ENCODE measurements at regions not wholly inside any gene's neighbourhood (a gene's known extent, or its start where the extent isn't known, plus 50 kb on each side); places are given as distances from the start of the nearest gene placed in this dataset.

DNA sequence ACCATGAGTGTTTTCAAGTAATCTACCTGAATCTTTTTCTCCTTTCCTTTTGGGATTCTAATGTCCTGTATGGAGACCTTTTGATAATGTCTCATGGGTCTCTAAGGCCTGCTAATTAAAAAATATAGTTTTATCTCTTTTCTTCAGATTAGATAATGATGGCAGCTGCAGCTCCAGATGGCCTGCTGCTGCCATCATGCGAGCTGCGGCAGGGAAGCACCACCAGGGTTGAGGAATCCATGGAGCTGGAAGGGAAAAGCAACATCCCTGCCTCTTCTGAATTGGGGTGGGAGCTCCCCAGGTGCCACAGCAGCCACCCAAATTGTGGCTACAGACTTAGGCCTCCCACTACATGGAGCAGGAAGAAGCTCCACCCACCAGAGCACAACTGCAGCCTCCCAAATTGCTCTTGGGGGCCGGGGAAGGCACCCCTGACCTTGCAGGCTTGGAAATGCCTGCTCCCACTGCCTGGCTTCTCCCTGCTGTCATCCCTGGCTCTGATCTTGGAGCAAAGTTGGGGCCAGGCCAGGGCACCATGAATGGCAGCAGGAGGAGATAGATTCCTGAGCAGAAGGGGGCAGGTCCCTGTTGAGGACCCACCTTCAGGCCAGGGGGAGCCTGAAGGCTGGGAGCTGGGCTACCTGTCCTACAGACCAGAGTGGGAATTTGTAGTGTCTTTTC is 189.6 kb upstream of the MAN1A1 start:
- Histone ChIP-seq H3K18ac (ENCODE audit: extremely low read depth, low read length) (no peak overlapping the region), H3K9ac (replicated peaks in 1 of 4; ENCODE audit: extremely low read depth in 1 of 4, low read depth in 3 of 4, low read length in 3 of 4) (no peak overlapping the region), H3K27ac (ENCODE audit: low read depth, low read length) (no peak overlapping the region), H3K27me3 (replicated peaks in 1 of 4; ENCODE audit: control insufficient read depth in 3 of 4, extremely low read depth in 1 of 4, insufficient read depth in 3 of 4, low read length in 3 of 4) (no peaks in the 10 kb centered on the region), H3K4me1 (replicated peaks in 1 of 4; ENCODE audit: control insufficient read depth in 3 of 4, insufficient read depth in 4 of 4, low read length in 3 of 4) (no peaks in the 10 kb centered on the region), H2BK20ac (ENCODE audit: low read length) (no peak overlapping the region), H2BK15ac (ENCODE audit: low read length) (no peak overlapping the region), H3K9me3 (ENCODE audit: insufficient read depth in 2 of 2, low read depth in 1 of 2, low read length in 1 of 2) (no peaks in the 10 kb centered on the region), H3K36me3 (ENCODE audit: control insufficient read depth in 2 of 4, insufficient read depth in 4 of 4, low read length in 3 of 4) (no peaks in the 10 kb centered on the region), H3K56ac (replicated peaks; ENCODE audit: insufficient read length, low read depth, low read length) (no peak overlapping the region), H3K4me2 (ENCODE audit: insufficient read depth in 1 of 2, low read depth in 2 of 2, low read length in 2 of 2) (no peak overlapping the region), H4K8ac (ENCODE audit: extremely low read depth, insufficient read depth, low read length) (no peak overlapping the region; the same call in 1 of the 2 replicates), H2BK120ac (replicated peaks; ENCODE audit: low read depth, low read length) (no peak overlapping the region), H4K20me1 (replicated peaks in 1 of 2; ENCODE audit: control insufficient read depth in 1 of 2, insufficient read depth in 2 of 2, low read length in 2 of 2) (no peaks in the 10 kb centered on the region), H3K4ac (replicated peaks; ENCODE audit: insufficient read length, low read depth, low read length) (no peak overlapping the region), H4K5ac (ENCODE audit: insufficient read length, low read depth, low read length) (no peak overlapping the region), H2AFZ (ENCODE audit: low read length) (no peak overlapping the region), H3K23me2 (ENCODE audit: low read depth, low read length) (no peaks in the 10 kb centered on the region), H3K14ac (ENCODE audit: insufficient read length) (no peak overlapping the region), H3K4me3 (ENCODE audit: extremely low read depth in 1 of 4, insufficient read depth in 2 of 4, low read depth in 3 of 4, low read length in 4 of 4) (no peak overlapping the region), H2BK5ac (ENCODE audit: low read depth, low read length) (no peak overlapping the region), H2BK12ac (ENCODE audit: low read depth, low read length) (no peak overlapping the region), H2AK5ac (ENCODE audit: low read depth, low read length) (no peak overlapping the region), H4K91ac (replicated peaks; ENCODE audit: insufficient read length, low read length) (no peak overlapping the region), H3K79me2 (ENCODE audit: control insufficient read depth in 1 of 2, insufficient read depth in 2 of 2, low read length in 2 of 2) (no peaks in the 10 kb centered on the region), H3K23ac (ENCODE audit: insufficient read length) (no peak overlapping the region), H3K79me1 (ENCODE audit: low read depth, low read length) (no peaks in the 10 kb centered on the region)
- TF ChIP-seq GTF2F1 (IDR thresholded peaks at IDR 0.05; ENCODE audit: borderline replicate concordance, low read depth, low read length) = no peak
- no peak for TF ChIP-seq GABPA (IDR thresholded peaks at IDR 0.05; ENCODE audit: borderline replicate concordance, insufficient read depth, low read length)
- no peak for TF ChIP-seq RBBP5 (IDR thresholded peaks at IDR 0.05; ENCODE audit: borderline replicate concordance, low read depth, low read length)
- no peak for TF ChIP-seq CHD1 (IDR thresholded peaks at IDR 0.05; ENCODE audit: low read depth, low read length)
- TF ChIP-seq KDM4A (IDR thresholded peaks at IDR 0.05; ENCODE audit: low read depth, low read length, severe bottlenecking) = no peak
- TF ChIP-seq CEBPB (IDR thresholded peaks at IDR 0.05; ENCODE audit: low read depth, low read length) = no peak
- TF ChIP-seq, protein P1, sequence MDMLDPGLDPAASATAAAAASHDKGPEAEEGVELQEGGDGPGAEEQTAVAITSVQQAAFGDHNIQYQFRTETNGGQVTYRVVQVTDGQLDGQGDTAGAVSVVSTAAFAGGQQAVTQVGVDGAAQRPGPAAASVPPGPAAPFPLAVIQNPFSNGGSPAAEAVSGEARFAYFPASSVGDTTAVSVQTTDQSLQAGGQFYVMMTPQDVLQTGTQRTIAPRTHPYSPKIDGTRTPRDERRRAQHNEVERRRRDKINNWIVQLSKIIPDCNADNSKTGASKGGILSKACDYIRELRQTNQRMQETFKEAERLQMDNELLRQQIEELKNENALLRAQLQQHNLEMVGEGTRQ (IDR thresholded peaks at IDR 0.05; ENCODE audit: low read length) = no peak
- TF ChIP-seq CBX8 (IDR thresholded peaks at IDR 0.05; ENCODE audit: borderline replicate concordance, low read depth, low read length) = no peak
- ChIA-PET POLR2A (ENCODE audit: partially characterized antibody) (interaction anchor here (0.9 to 1.0 kb wide), 2 partner anchors 34 to 65 kb away, joined by 3 read pairs; no protein-coding TSS in a partner anchor), CTCF (ENCODE audit: partially characterized antibody) (interaction anchor here (1.1 kb wide), 1 partner anchor 10 kb away, joined by 3 read pairs; no protein-coding TSS in a partner anchor)
- DNase-seq (ENCODE audit: low read depth in 1 of 2, low spot score in 2 of 2) (no peak), FAIRE-seq (no peak)
- 88% methylated on average over 3 of the region's 3 CpGs; no CpG with 5 or more reads in 1 of the 2 experiments for WGBS, 2 experiments (ENCODE audit: extremely low coverage in 1 of 2, insufficient coverage in 1 of 2, insufficient read length in 1 of 2, insufficient replicate concordance in 2 of 2, low coverage in 1 of 2, low lambda C conversion rate in 2 of 2, missing lambda C conversion rate in 1 of 2)
